Mesendoderm (in vitro differentiated cells): ENCODE measurements at regions not wholly inside any gene's neighbourhood (a gene's known extent, or its start where the extent isn't known, plus 50 kb on each side); places are given as distances from the start of the nearest gene placed in this dataset.
A peak's percentile ranks its signal among the peaks of the same experiment; 100 is the strongest.

Experiments
- DNase-seq: peaks from one replicate; pipeline ENCODE4 v3.0.0; 2013
- H2AK5ac ChIP-seq: 2 replicates; pipeline ENCODE4 v1.6.1; 2013; ENCODE audit warnings: low read length, inconsistent platforms
- H2BK120ac ChIP-seq: 2 replicates; pipeline ENCODE4 v1.6.1; 2013; ENCODE audit warnings: low read depth, mild to moderate bottlenecking, low read length, moderate library complexity, mixed read lengths
- H2BK15ac ChIP-seq: replicated peaks from 2 replicates; pipeline ENCODE4 v1.6.1; 2013; ENCODE audit warnings: low read depth, mild to moderate bottlenecking, moderate library complexity
- H2BK5ac ChIP-seq: 2 replicates; pipeline ENCODE4 v1.6.1; 2013; ENCODE audit warnings: low read length, inconsistent platforms
- H3K18ac ChIP-seq: 2 replicates; pipeline ENCODE4 v1.6.1; 2013; ENCODE audit warnings: mild to moderate bottlenecking, low read length, mixed read lengths
- H3K23ac ChIP-seq: one replicate; pipeline ENCODE4 v1.6.1; 2013; ENCODE audit warnings: low read length
- H3K27ac ChIP-seq: 2 replicates; pipeline ENCODE4 v1.5.1; 2013; ENCODE audit warnings: low read depth, mild to moderate bottlenecking, inconsistent platforms, low read length, moderate library complexity
- H3K27me3 ChIP-seq: 2 replicates; pipeline ENCODE4 v1.6.1; 2013; ENCODE audit warnings: low read length, control low read depth, mild to moderate bottlenecking, inconsistent platforms; ENCODE audit not compliant: insufficient read depth, poor library complexity
- H3K36me3 ChIP-seq: 2 replicates; pipeline ENCODE4 v1.6.1; 2013; ENCODE audit warnings: low read length, inconsistent platforms; ENCODE audit not compliant: control insufficient read depth, insufficient read depth
- H3K4ac ChIP-seq: one replicate; pipeline ENCODE4 v1.6.1; 2013; ENCODE audit warnings: low read depth, mild to moderate bottlenecking, low read length, moderate library complexity
- H3K4me1 ChIP-seq: 2 replicates; pipeline ENCODE4 v1.6.1; 2013; ENCODE audit warnings: low read depth, low read length, inconsistent platforms; ENCODE audit not compliant: control insufficient read depth
- H3K4me2 ChIP-seq: 2 replicates; pipeline ENCODE4 v1.6.1; 2013; ENCODE audit warnings: low read length
- H3K4me3 ChIP-seq: 2 replicates; pipeline ENCODE4 v1.5.1; 2013; ENCODE audit warnings: mild to moderate bottlenecking, low read length
- H3K56ac ChIP-seq: one replicate; pipeline ENCODE4 v1.6.1; 2013; ENCODE audit warnings: low read length
- H3K79me1 ChIP-seq: 2 replicates; pipeline ENCODE4 v1.6.1; 2013; ENCODE audit warnings: low read length, inconsistent platforms
- H3K79me2 ChIP-seq: 2 replicates; pipeline ENCODE4 v1.6.1; 2013; ENCODE audit warnings: mild to moderate bottlenecking, low read length; ENCODE audit not compliant: control insufficient read depth, insufficient read depth
- H3K9ac ChIP-seq: 2 replicates; pipeline ENCODE4 v1.6.1; 2013; ENCODE audit warnings: low read length, inconsistent platforms
- H4K5ac ChIP-seq: one replicate; pipeline ENCODE4 v1.6.1; 2013; ENCODE audit warnings: low read length
- H4K8ac ChIP-seq: one replicate; pipeline ENCODE4 v1.6.1; 2013; ENCODE audit warnings: low read depth, mild to moderate bottlenecking, control low read depth, low read length, moderate library complexity
- WGBS: extraction: QIAGEN DNeasy Blood & Tissue Kit; methylation state at CpG from one replicate; pipeline ENCODE4 v1.1.7; 2013; ENCODE audit warnings: low lambda C conversion rate, missing lambda C conversion rate; ENCODE audit not compliant: insufficient coverage; ENCODE audit errors: extremely low coverage; 5-methylcytosine and 5-hydroxymethylcytosine counted together

- WGBS: no CpG with 5 or more reads among the region's 2 CpGs
Measured at GRCh38 chr10:106499448-106499847, 665.1 kb downstream of the SORCS1 start.

GRCh38 chr10:106498675-106499074 is 665.8 kb downstream of the SORCS1 start:
- Histone ChIP-seq H3K4ac (no peak overlapping the region), H3K18ac (no peak overlapping the region), H3K4me1 (no peaks in the 10 kb centered on the region), H3K9ac (no peak overlapping the region), H3K27ac (no peak overlapping the region), H3K23ac (no peak overlapping the region), H3K4me2 (no peak overlapping the region), H2BK15ac (no peak overlapping the region), H3K27me3 (no peaks in the 10 kb centered on the region), H2BK5ac (no peak overlapping the region), H3K79me2 (no peaks in the 10 kb centered on the region), H4K8ac (no peak overlapping the region), H4K5ac (no peak overlapping the region), H3K79me1 (no peaks in the 10 kb centered on the region), H2AK5ac (no peak overlapping the region), H3K36me3 (no peaks in the 10 kb centered on the region), H3K56ac (no peak overlapping the region), H2BK120ac (no peak overlapping the region), H3K4me3 (no peak overlapping the region)
- DNase-seq: no peak
- 100% methylated on average over 1 of the region's 4 CpGs for WGBS

More at GRCh38 chr10:106499448-106499847, 665.1 kb downstream of the SORCS1 start:
- H3K9ac ChIP-seq: no peak overlapping the region
- H3K23ac ChIP-seq: no peak overlapping the region
- H3K4me3 ChIP-seq: no peak overlapping the region
- no peak overlapping the region for H3K18ac ChIP-seq
- H2AK5ac ChIP-seq: no peak overlapping the region
- no peak overlapping the region for H2BK5ac ChIP-seq
- H3K79me2 ChIP-seq: no peaks in the 10 kb centered on the region
- H3K4me2 ChIP-seq: no peak overlapping the region
- no peak overlapping the region for H2BK15ac ChIP-seq
- no peak for DNase-seq
- no peaks in the 10 kb centered on the region for H3K36me3 ChIP-seq
- H3K27me3 ChIP-seq: no peaks in the 10 kb centered on the region
- no peaks in the 10 kb centered on the region for H3K4me1 ChIP-seq
- H4K8ac ChIP-seq: no peak overlapping the region
- no peaks in the 10 kb centered on the region for H3K79me1 ChIP-seq
- H4K5ac ChIP-seq: no peak overlapping the region
- H3K27ac ChIP-seq: no peak overlapping the region
- no peak overlapping the region for H2BK120ac ChIP-seq
- H3K4ac ChIP-seq: no peak overlapping the region
- H3K56ac ChIP-seq: no peak overlapping the region

GRCh38 chr10:106495931-106496330 is 668.6 kb downstream of the SORCS1 start:
- no peak overlapping the region for H3K23ac ChIP-seq
- H4K8ac ChIP-seq: no peak overlapping the region
- H3K27me3 ChIP-seq: no peaks in the 10 kb centered on the region
- no peak overlapping the region for H3K4ac ChIP-seq
- no peak overlapping the region for H3K4me3 ChIP-seq
- no peak overlapping the region for H3K56ac ChIP-seq
- WGBS: no CpG with 5 or more reads among the region's 3 CpGs
- no peaks in the 10 kb centered on the region for H3K79me1 ChIP-seq
- H2BK5ac ChIP-seq: no peak overlapping the region
- no peak overlapping the region for H2BK15ac ChIP-seq
- no peak overlapping the region for H4K5ac ChIP-seq
- H3K36me3 ChIP-seq: no peaks in the 10 kb centered on the region
- H2BK120ac ChIP-seq: no peak overlapping the region
- no peak overlapping the region for H3K18ac ChIP-seq
- H3K27ac ChIP-seq: no peak overlapping the region
- no peak for DNase-seq
- no peak overlapping the region for H3K4me2 ChIP-seq
- no peaks in the 10 kb centered on the region for H3K79me2 ChIP-seq
- H2AK5ac ChIP-seq: no peak overlapping the region
- H3K9ac ChIP-seq: no peak overlapping the region
- no peaks in the 10 kb centered on the region for H3K4me1 ChIP-seq

- Histone ChIP-seq H3K36me3 (no peaks in the 10 kb centered on the region), H3K18ac (no peak overlapping the region), H2BK5ac (no peak overlapping the region), H3K27ac (no peak overlapping the region), H2BK15ac (no peak overlapping the region), H3K4me3 (no peak overlapping the region), H4K8ac (no peak overlapping the region), H3K79me2 (no peaks in the 10 kb centered on the region), H2AK5ac (no peak overlapping the region), H4K5ac (no peak overlapping the region), H3K23ac (no peak overlapping the region), H3K4me2 (no peak overlapping the region), H2BK120ac (no peak overlapping the region), H3K4ac (no peak overlapping the region), H3K79me1 (no peaks in the 10 kb centered on the region), H3K4me1 (no peaks in the 10 kb centered on the region), H3K27me3 (no peaks in the 10 kb centered on the region), H3K9ac (no peak overlapping the region), H3K56ac (no peak overlapping the region)
- DNase-seq: no peak
- no CpG with 5 or more reads among the region's 1 CpG for WGBS
Measured at GRCh38 chr10:106493751-106494150, 670.8 kb downstream of the SORCS1 start.

- no peaks in the 10 kb centered on the region for H3K4me1 ChIP-seq
- no peaks in the 10 kb centered on the region for H3K36me3 ChIP-seq
- no peak overlapping the region for H2BK5ac ChIP-seq
- WGBS: no CpG with 5 or more reads among the region's 3 CpGs
- no peak overlapping the region for H3K9ac ChIP-seq
- no peak overlapping the region for H3K18ac ChIP-seq
- H2BK15ac ChIP-seq: no peak overlapping the region
- H3K4ac ChIP-seq: no peak overlapping the region
- H3K27me3 ChIP-seq: no peaks in the 10 kb centered on the region
- H3K4me2 ChIP-seq: no peak overlapping the region
- no peak overlapping the region for H2BK120ac ChIP-seq
- H3K56ac ChIP-seq: no peak overlapping the region
- no peak overlapping the region for H3K27ac ChIP-seq
- no peaks in the 10 kb centered on the region for H3K79me2 ChIP-seq
- H3K79me1 ChIP-seq: no peaks in the 10 kb centered on the region
- DNase-seq: peak; percentile 57
- no peak overlapping the region for H3K23ac ChIP-seq
- no peak overlapping the region for H4K8ac ChIP-seq
- no peak overlapping the region for H3K4me3 ChIP-seq
- H2AK5ac ChIP-seq: no peak overlapping the region
- H4K5ac ChIP-seq: no peak overlapping the region
Measured at GRCh38 chr10:106493226-106493625, 671.3 kb downstream of the SORCS1 start.

- H3K4ac ChIP-seq: no peak overlapping the region
- no peak overlapping the region for H3K23ac ChIP-seq
- H3K56ac ChIP-seq: no peak overlapping the region
- H3K4me3 ChIP-seq: no peak overlapping the region
- H3K4me2 ChIP-seq: no peak overlapping the region
- no peak overlapping the region for H2BK120ac ChIP-seq
- H3K79me1 ChIP-seq: no peaks in the 10 kb centered on the region
- H2AK5ac ChIP-seq: no peak overlapping the region
- H3K18ac ChIP-seq: no peak overlapping the region
- no peak overlapping the region for H3K27ac ChIP-seq
- H3K36me3 ChIP-seq: no peaks in the 10 kb centered on the region
- no peak overlapping the region for H2BK15ac ChIP-seq
- H3K79me2 ChIP-seq: no peaks in the 10 kb centered on the region
- no CpG with 5 or more reads among the region's 1 CpG for WGBS
- H2BK5ac ChIP-seq: no peak overlapping the region
- no peak overlapping the region for H4K5ac ChIP-seq
- no peak overlapping the region for H4K8ac ChIP-seq
- DNase-seq: no peak
- no peaks in the 10 kb centered on the region for H3K4me1 ChIP-seq
- no peak overlapping the region for H3K9ac ChIP-seq
- no peaks in the 10 kb centered on the region for H3K27me3 ChIP-seq
Measured at GRCh38 chr10:106487726-106488125, 676.8 kb downstream of the SORCS1 start.
